Spleen (tissue), 7 donors: ENCODE measurements at regions not wholly inside any gene's neighbourhood (a gene's known extent, or its start where the extent isn't known, plus 50 kb on each side); places are given as distances from the start of the nearest gene placed in this dataset.

ENCODE experiments used
- POLR2A ChIP-seq, 3 donors: fragments of 450-650 bp; IDR thresholded peaks; one replicate each; pipeline ENCODE4 v1.5.1; 2017; ENCODE audit warnings: antibody characterized with exemption in 3 of 3, mild to moderate bottlenecking in 1 of 3
- POLR2AphosphoS5 ChIP-seq, 3 donors: sonication (generic); formaldehyde crosslinking; IDR thresholded peaks; one replicate each; pipeline ENCODE4 v1.5.1; 2017; ENCODE audit warnings: antibody characterized with exemption in 3 of 3
- TF ChIP-seq, protein P1 (sequence below), 11 experiments: fragments of 200-600 bp in 7 of 11; fragments of 450-650 bp in 4 of 11; sonication (generic) in 4 of 11; IDR thresholded peaks in 8 of 11; conservative IDR thresholded peaks in 3 of 11; 1 replicate in 7 of 11; 2 replicates in 4 of 11; pipeline versions ENCODE4 v1.4.0 to v1.8.0; 2016 to 2021; ENCODE audit warnings: antibody characterized with exemption in 11 of 11, inconsistent platforms in 4 of 11, mild to moderate bottlenecking in 1 of 11
- donor health status: DM: no; HTN: no; CAD: no; lungs with moderate emphysema.
- donor health status: DM: no; HTN: no; CAD: no.
- donor health status: DM: no; HTN: no; CAD: no.

DNA sequence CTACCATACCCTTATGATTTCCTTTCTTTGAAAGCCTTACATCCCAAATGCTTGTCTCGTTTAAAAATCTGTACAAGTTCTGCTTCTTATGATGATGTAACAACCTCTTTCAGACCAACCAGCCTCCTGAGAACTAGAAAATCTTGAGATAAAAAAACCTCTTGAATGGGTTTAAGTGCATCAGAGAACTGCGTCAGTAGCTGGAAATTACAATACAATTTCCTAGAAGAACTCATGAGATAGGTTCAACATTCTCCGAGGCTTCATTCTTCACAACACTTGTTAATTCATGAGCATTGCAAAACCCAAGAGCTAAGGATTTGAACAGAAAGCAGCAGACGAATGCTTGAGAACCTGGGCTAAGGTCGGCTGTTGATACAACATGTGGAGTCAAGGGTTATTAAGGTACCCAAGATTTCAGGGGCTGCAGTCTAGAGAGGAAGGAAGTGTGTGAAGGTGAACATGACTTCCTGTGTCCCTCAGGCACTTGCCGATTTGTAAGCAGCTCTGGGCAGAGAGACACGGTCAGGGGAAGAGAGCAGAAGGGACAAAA, 286.0 kb downstream of the ICE1 start:
- TF ChIP-seq, protein P1, sequence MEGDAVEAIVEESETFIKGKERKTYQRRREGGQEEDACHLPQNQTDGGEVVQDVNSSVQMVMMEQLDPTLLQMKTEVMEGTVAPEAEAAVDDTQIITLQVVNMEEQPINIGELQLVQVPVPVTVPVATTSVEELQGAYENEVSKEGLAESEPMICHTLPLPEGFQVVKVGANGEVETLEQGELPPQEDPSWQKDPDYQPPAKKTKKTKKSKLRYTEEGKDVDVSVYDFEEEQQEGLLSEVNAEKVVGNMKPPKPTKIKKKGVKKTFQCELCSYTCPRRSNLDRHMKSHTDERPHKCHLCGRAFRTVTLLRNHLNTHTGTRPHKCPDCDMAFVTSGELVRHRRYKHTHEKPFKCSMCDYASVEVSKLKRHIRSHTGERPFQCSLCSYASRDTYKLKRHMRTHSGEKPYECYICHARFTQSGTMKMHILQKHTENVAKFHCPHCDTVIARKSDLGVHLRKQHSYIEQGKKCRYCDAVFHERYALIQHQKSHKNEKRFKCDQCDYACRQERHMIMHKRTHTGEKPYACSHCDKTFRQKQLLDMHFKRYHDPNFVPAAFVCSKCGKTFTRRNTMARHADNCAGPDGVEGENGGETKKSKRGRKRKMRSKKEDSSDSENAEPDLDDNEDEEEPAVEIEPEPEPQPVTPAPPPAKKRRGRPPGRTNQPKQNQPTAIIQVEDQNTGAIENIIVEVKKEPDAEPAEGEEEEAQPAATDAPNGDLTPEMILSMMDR (IDR thresholded peaks at IDR 0.05 in 8 of 11, conservative IDR thresholded peaks at IDR 0.05 in 3 of 11): no peak
- TF ChIP-seq POLR2A (IDR thresholded peaks at IDR 0.05) (no peak), POLR2AphosphoS5 (IDR thresholded peaks at IDR 0.05) (no peak)
